CD4-positive, alpha-beta T cell (primary cell): ENCODE measurements at regions not wholly inside any gene's neighbourhood (a gene's known extent, or its start where the extent isn't known, plus 50 kb on each side); places are given as distances from the start of the nearest gene placed in this dataset.

Experiments
- ATAC-seq: fragments of 200-7000 bp; cut with Tn5 transposase; one replicate; pipeline ENCODE4 v1.10.0; 2022; ENCODE audit warnings: mild to moderate bottlenecking; ENCODE audit not compliant: poor library complexity
- CTCF ChIA-PET: fragments of 350-600 bp; sonication (Branson Sonifier 250); formaldehyde crosslinking; loops from one replicate; lab custom pipeline; 2021; ENCODE audit warnings: antibody characterized with exemption, inconsistent platforms; lab: Charles Lee
- POLR2A ChIA-PET: fragments of 350-600 bp; sonication (Branson Sonifier 250); formaldehyde crosslinking; loops from one replicate; lab custom pipeline; 2021; ENCODE audit warnings: antibody characterized with exemption, inconsistent platforms; lab: Charles Lee
- DNase-seq, 14 experiments: peaks; one replicate each; pipeline ENCODE4 v3.0.0-alpha.2; 2013 to 2020; ENCODE audit warnings: mixed read lengths in 2 of 14
- H3K27ac ChIP-seq, 2 donors: one replicate each; pipeline versions ENCODE4 v1.5.1 to v1.7.0; 2013; ENCODE audit warnings: low read length in 2 of 2, low read depth in 1 of 2, mild to moderate bottlenecking in 1 of 2
- H3K27me3 ChIP-seq, 2 experiments: 1 replicate in 1 of 2; 2 replicates in 1 of 2; pipeline versions ENCODE4 v1.6.1 to v1.7.0; 2013; ENCODE audit warnings: low read length in 2 of 2, control low read depth in 1 of 2, mild to moderate bottlenecking in 1 of 2, moderate library complexity in 1 of 2; ENCODE audit not compliant: insufficient read depth in 2 of 2, control insufficient read depth in 1 of 2
- H3K36me3 ChIP-seq: one replicate; pipeline ENCODE4 v1.6.1; 2013; ENCODE audit warnings: low read length, control low read depth; ENCODE audit not compliant: insufficient read depth
- H3K4me1 ChIP-seq: one replicate; pipeline ENCODE4 v1.6.1; 2013; ENCODE audit warnings: low read length, control low read depth; ENCODE audit not compliant: insufficient read depth
- H3K4me3 ChIP-seq: one replicate; pipeline ENCODE4 v1.5.1; 2013; ENCODE audit warnings: mild to moderate bottlenecking, low read length, moderate library complexity
- H3K9me3 ChIP-seq, 2 experiments: 1 replicate in 1 of 2; 2 replicates in 1 of 2; pipeline versions ENCODE4 v1.6.1 to v1.7.0; 2013; ENCODE audit warnings: low read length in 2 of 2, mild to moderate bottlenecking in 2 of 2, control low read depth in 1 of 2, moderate library complexity in 1 of 2; ENCODE audit not compliant: control insufficient read depth in 1 of 2, insufficient read depth in 1 of 2
- H3K27ac Mint-ChIP-seq: one replicate; pipeline ENCODE4 v1.8.0; 2020; ENCODE audit warnings: mixed read lengths
- H3K27me3 Mint-ChIP-seq: one replicate; pipeline ENCODE4 v1.8.0; 2021; ENCODE audit warnings: mixed read lengths
- H3K36me3 Mint-ChIP-seq: one replicate; pipeline ENCODE4 v1.8.0; 2021; ENCODE audit warnings: low read depth, mixed read lengths
- H3K4me1 Mint-ChIP-seq: one replicate; pipeline ENCODE4 v1.8.0; 2021; ENCODE audit warnings: low read depth, mixed read lengths
- H3K4me3 Mint-ChIP-seq: one replicate; pipeline ENCODE4 v1.8.0; 2020; ENCODE audit warnings: mild to moderate bottlenecking, mixed read lengths
- H3K9me3 Mint-ChIP-seq: one replicate; pipeline ENCODE4 v1.8.0; 2020; ENCODE audit warnings: mixed read lengths
- intact Hi-C, 2 experiments: fragments of 100-400 bp; cut with DNase I in 1 of 2; cut with micrococcal nuclease in 1 of 2; formaldehyde crosslinking; loops; one replicate each; pipeline versions ENCODE4 v1.15.1 to v1.9.0; 2023 to 2025; cut with DNase I, micrococcal nuclease
- TF ChIP-seq, protein P1 (sequence below): fragments of 200-600 bp; IDR thresholded peaks from one replicate; pipeline ENCODE4 v1.8.0; 2022; ENCODE audit warnings: antibody characterized with exemption, mild to moderate bottlenecking

DNA sequence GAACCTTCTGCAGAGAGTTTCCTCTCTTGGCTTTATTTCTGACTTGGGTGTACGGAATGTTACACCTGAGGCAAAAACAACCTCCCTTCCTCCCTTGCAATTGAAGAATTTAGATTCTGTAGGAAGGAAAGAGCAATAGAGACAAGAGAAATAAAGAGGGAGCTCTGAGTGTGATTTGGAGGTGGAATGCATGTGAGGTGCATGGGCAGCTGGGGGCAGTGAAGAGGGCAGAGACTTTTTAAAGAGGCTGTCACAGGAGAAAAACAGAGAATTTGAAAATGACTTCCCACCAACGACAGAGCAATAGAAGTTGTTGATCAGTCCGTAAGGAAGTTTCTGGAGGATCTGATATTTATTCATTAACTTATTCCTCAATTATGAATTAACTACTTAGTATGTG lies 172.0 kb upstream of the B3GALT2 start:
- Histone ChIP-seq H3K27ac (no peak overlapping the region), H3K27me3 (no peaks in the 10 kb centered on the region), H3K4me1 (no peaks in the 10 kb centered on the region), H3K9me3 (no peaks in the 10 kb centered on the region), H3K36me3 (no peaks in the 10 kb centered on the region), H3K4me3 (no peak overlapping the region)
- ATAC-seq (no peak), DNase-seq (no peak)
- Mint-ChIP-seq H3K4me1 (no peaks in the 10 kb centered on the region), H3K36me3 (no peaks in the 10 kb centered on the region), H3K27ac (no peak overlapping the region), H3K9me3 (no peaks in the 10 kb centered on the region), H3K4me3 (no peak overlapping the region), H3K27me3 (no peaks in the 10 kb centered on the region)
- ChIA-PET CTCF (no interaction called here), POLR2A (no interaction called here)
- TF ChIP-seq, protein P1, sequence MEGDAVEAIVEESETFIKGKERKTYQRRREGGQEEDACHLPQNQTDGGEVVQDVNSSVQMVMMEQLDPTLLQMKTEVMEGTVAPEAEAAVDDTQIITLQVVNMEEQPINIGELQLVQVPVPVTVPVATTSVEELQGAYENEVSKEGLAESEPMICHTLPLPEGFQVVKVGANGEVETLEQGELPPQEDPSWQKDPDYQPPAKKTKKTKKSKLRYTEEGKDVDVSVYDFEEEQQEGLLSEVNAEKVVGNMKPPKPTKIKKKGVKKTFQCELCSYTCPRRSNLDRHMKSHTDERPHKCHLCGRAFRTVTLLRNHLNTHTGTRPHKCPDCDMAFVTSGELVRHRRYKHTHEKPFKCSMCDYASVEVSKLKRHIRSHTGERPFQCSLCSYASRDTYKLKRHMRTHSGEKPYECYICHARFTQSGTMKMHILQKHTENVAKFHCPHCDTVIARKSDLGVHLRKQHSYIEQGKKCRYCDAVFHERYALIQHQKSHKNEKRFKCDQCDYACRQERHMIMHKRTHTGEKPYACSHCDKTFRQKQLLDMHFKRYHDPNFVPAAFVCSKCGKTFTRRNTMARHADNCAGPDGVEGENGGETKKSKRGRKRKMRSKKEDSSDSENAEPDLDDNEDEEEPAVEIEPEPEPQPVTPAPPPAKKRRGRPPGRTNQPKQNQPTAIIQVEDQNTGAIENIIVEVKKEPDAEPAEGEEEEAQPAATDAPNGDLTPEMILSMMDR = no peak
- intact Hi-C loops = no loop called here

DNA sequence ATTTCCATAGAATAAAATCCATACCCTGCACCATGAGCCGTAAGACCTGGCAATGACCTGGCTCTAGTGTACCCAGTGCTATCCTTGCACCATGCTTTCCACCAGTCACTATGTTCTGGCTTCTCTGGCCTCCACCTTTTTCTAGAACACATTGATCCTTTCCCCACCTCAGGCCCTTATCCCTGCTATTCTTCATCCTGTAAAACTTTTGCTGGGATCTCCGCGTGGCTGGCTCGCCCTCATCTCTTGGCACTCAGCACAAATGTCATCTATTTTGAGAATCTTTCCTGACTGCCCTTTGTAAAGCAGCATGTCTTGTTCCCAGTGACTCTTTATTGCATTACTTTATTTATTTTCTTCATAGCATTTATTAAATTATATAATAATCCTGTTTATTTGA lies 169.8 kb upstream of the B3GALT2 start:
- Mint-ChIP-seq H3K36me3 (no peaks in the 10 kb centered on the region), H3K9me3 (no peaks in the 10 kb centered on the region)
- CTCF ChIA-PET = no interaction called here

DNA sequence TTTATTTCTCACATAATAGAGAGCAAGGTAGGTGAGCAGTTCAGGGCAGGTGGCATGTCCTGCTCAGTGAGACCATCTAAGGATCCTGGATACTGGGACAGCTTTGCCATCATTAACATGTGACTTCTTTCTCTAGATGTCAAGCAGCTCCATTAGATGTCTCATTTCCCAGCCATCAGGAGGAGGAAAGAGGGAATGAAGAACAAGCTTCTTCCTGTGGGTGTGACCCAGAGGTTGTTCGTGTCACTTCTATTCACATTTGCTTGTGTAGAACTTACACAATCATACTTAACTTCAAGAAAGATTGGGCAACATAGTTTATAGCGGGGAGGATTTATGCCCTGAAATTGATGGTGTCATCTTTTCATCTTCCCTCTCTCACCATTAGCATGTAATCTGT lies 169.2 kb upstream of the B3GALT2 start:
- Mint-ChIP-seq H3K36me3 (no peaks in the 10 kb centered on the region), H3K9me3 (no peaks in the 10 kb centered on the region), H3K4me3 (no peak overlapping the region), H3K27me3 (no peaks in the 10 kb centered on the region), H3K4me1 (no peaks in the 10 kb centered on the region), H3K27ac (no peak overlapping the region)
- no peak for ATAC-seq
- no peaks in the 10 kb centered on the region for H3K9me3 ChIP-seq
- POLR2A ChIA-PET = no interaction called here
- no peaks in the 10 kb centered on the region for H3K36me3 ChIP-seq
- H3K4me3 ChIP-seq = no peak overlapping the region
- no peaks in the 10 kb centered on the region for H3K4me1 ChIP-seq
- intact Hi-C loops = no loop called here
- CTCF ChIA-PET = no interaction called here
- DNase-seq = no peak
- H3K27ac ChIP-seq = no peak overlapping the region
- TF ChIP-seq, protein P1 = no peak
- H3K27me3 ChIP-seq = no peaks in the 10 kb centered on the region

More for the DNA sequence above, 169.8 kb upstream of the B3GALT2 start:
- POLR2A ChIA-PET = no interaction called here
- Histone ChIP-seq H3K36me3 (no peaks in the 10 kb centered on the region), H3K27ac (no peak overlapping the region), H3K9me3 (no peaks in the 10 kb centered on the region), H3K27me3 (no peaks in the 10 kb centered on the region), H3K4me1 (no peaks in the 10 kb centered on the region), H3K4me3 (no peak overlapping the region)
- Mint-ChIP-seq H3K4me1 (no peaks in the 10 kb centered on the region), H3K4me3 (no peak overlapping the region), H3K27ac (no peak overlapping the region), H3K27me3 (no peaks in the 10 kb centered on the region)
- TF ChIP-seq, protein P1 = no peak
- DNase-seq (no peak), ATAC-seq (no peak)
- intact Hi-C loops = no loop called here
